22Rv1 (cell line): ENCODE measurements at regions not wholly inside any gene's neighbourhood (a gene's known extent, or its start where the extent isn't known, plus 50 kb on each side); places are given as distances from the start of the nearest gene placed in this dataset.

Experiments
- ZFX ChIP-seq: fragments of 450-650 bp; IDR thresholded peaks from 2 replicates; pipeline ENCODE4 v1.6.1; 2017; ENCODE audit warnings: antibody characterized with exemption, borderline replicate concordance
- TF ChIP-seq, protein P1 (sequence below): fragments of 450-650 bp; IDR thresholded peaks from 2 replicates; pipeline ENCODE4 v1.5.1; 2017; ENCODE audit warnings: mild to moderate bottlenecking

DNA sequence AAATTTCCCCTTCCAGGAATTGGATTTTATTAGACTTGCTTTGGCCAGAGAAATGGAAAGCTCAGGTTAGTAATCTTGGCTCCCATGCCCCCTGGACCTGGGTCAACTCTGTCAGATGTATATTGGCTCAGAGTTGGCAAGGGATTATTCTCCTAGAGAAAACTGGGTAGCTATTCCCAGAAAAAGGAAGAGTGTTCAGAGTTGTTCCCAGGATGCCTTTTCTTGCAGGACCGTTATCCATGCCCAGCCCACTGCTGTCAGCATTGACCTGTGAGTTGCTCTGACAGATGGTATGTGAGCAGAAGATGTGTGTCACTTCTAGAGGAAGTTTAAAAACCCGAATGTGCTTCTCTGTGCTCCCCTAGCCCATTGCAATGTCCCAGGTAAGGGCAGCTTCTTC lies 509.9 kb upstream of the ZFP42 start:
- TF ChIP-seq, protein P1, sequence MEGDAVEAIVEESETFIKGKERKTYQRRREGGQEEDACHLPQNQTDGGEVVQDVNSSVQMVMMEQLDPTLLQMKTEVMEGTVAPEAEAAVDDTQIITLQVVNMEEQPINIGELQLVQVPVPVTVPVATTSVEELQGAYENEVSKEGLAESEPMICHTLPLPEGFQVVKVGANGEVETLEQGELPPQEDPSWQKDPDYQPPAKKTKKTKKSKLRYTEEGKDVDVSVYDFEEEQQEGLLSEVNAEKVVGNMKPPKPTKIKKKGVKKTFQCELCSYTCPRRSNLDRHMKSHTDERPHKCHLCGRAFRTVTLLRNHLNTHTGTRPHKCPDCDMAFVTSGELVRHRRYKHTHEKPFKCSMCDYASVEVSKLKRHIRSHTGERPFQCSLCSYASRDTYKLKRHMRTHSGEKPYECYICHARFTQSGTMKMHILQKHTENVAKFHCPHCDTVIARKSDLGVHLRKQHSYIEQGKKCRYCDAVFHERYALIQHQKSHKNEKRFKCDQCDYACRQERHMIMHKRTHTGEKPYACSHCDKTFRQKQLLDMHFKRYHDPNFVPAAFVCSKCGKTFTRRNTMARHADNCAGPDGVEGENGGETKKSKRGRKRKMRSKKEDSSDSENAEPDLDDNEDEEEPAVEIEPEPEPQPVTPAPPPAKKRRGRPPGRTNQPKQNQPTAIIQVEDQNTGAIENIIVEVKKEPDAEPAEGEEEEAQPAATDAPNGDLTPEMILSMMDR = no peak
- TF ChIP-seq ZFX = no peak
